ENCODE measurements at regions not wholly inside any gene's neighbourhood (a gene's known extent, or its start where the extent isn't known, plus 50 kb on each side); places are given as distances from the start of the nearest gene placed in this dataset.

DNA sequence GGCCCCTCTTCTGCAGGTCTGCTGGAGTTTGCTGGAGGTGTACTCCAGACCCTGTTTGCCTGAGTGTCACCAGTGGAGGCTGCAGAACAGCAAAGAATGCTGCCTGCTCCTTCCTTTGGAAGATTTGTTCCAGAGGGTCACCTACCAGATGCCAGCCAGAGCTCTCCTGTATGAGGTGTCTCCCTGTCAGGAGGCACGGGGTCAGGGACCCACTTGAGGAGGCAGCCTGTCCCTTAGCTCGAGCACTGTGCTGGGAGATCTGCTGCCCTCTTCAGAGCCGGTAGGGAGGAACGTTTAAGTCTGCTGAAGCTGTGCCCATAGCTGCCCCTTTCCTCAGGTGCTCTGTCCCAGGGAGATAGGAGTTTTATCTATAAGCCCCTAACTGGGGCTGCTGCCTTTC is 207.9 kb downstream of the FAT3 start:
- H3K9ac ChIP-seq (ENCODE audit: low read depth, low read length) = no peak overlapping the region
- H3K4me3 ChIP-seq (ENCODE audit: low read depth in 1 of 2, low read length in 2 of 2) = no peak overlapping the region
- DNase-seq = no peak
- H3K79me2 ChIP-seq (ENCODE audit: insufficient read depth, low read length) = no peaks in the 10 kb centered on the region
- no peak overlapping the region for H3K27ac ChIP-seq (ENCODE audit: low read length)
- TF ChIP-seq, protein P1, sequence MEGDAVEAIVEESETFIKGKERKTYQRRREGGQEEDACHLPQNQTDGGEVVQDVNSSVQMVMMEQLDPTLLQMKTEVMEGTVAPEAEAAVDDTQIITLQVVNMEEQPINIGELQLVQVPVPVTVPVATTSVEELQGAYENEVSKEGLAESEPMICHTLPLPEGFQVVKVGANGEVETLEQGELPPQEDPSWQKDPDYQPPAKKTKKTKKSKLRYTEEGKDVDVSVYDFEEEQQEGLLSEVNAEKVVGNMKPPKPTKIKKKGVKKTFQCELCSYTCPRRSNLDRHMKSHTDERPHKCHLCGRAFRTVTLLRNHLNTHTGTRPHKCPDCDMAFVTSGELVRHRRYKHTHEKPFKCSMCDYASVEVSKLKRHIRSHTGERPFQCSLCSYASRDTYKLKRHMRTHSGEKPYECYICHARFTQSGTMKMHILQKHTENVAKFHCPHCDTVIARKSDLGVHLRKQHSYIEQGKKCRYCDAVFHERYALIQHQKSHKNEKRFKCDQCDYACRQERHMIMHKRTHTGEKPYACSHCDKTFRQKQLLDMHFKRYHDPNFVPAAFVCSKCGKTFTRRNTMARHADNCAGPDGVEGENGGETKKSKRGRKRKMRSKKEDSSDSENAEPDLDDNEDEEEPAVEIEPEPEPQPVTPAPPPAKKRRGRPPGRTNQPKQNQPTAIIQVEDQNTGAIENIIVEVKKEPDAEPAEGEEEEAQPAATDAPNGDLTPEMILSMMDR (IDR thresholded peaks at IDR 0.05; ENCODE audit: borderline replicate concordance, extremely low read depth, low read length, poor library complexity, severe bottlenecking) = no peak
- H3K27me3 ChIP-seq (ENCODE audit: insufficient read depth, low read length, poor library complexity) = no peaks in the 10 kb centered on the region
- no peaks in the 10 kb centered on the region for H3K9me3 ChIP-seq (ENCODE audit: insufficient read depth, low read length, severe bottlenecking)
- ATAC-seq (ENCODE audit: insufficient read depth, low read depth) = no peak
- H3K4me2 ChIP-seq (ENCODE audit: insufficient read depth, low read length) = no peak overlapping the region
- H3K4me1 ChIP-seq (ENCODE audit: insufficient read depth, low read length) = no peaks in the 10 kb centered on the region
- H3K36me3 ChIP-seq (ENCODE audit: insufficient read depth, low read length) = no peaks in the 10 kb centered on the region
- no peaks in the 10 kb centered on the region for H4K20me1 ChIP-seq (ENCODE audit: insufficient read depth, low read length)
- no peak overlapping the region for H2AFZ ChIP-seq (ENCODE audit: low read depth, low read length)

DNA sequence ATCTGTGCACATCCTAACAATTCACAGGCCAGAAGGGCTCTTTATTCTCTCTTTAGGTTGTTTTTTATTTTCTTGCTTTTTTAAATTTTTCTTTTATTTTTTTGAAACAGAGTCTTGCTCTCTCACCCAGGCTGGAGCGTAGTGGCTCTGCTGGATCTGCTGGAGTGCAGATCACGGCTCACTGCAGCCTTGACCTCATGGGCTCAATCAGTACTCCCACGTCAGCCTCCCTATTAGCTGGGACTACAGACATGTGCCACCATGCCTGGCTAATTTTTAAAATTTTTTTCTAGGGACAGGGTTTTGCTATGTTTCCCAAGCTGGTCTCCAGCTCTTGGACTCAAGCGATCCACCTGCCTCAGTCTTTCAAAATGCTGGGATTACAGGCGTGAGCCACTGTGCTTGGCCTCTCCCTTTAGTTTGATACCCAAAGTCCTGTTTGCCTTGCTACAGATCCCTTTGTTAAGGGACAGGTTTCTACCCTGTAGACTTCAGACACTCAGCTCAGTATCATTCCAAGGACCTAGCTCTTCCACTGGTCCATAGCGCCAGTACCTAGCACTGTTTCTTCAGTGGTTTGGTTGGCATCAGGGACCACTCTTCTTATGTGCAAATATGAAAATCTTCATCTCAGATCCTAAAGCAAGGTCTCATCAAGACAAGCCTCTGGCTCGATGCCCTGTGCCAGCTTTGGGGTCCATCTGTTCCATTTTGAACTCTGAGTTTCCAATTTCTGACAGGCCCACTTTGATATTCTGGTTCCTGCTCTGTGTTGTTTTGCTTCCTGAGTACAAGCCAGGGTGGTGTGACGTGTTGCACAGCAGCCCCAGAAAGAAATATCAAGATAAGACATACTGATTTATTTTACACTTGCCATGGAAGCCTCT is 211.7 kb downstream of the FAT3 start:
- no peak overlapping the region for H3K4me3 ChIP-seq (ENCODE audit: low read depth in 1 of 2, low read length in 2 of 2)
- H3K9ac ChIP-seq (ENCODE audit: low read depth, low read length) = no peak overlapping the region
- DNase-seq (no peak), ATAC-seq (ENCODE audit: insufficient read depth, low read depth) (no peak)
- TF ChIP-seq, protein P1 (IDR thresholded peaks at IDR 0.05; ENCODE audit: borderline replicate concordance, extremely low read depth, low read length, poor library complexity, severe bottlenecking) = no peak
- TF ChIP-seq EZH2 (IDR thresholded peaks at IDR 0.05; ENCODE audit: borderline replicate concordance, low read depth, low read length, severe bottlenecking) = no peak
- no peaks in the 10 kb centered on the region for H3K27me3 ChIP-seq (ENCODE audit: insufficient read depth, low read length, poor library complexity)
- H2AFZ ChIP-seq (ENCODE audit: low read depth, low read length) = no peak overlapping the region
- no peaks in the 10 kb centered on the region for H4K20me1 ChIP-seq (ENCODE audit: insufficient read depth, low read length)
- no peak overlapping the region for H3K4me2 ChIP-seq (ENCODE audit: insufficient read depth, low read length)
- no peak overlapping the region for H3K27ac ChIP-seq (ENCODE audit: low read length)
- H3K9me3 ChIP-seq (ENCODE audit: insufficient read depth, low read length, severe bottlenecking) = no peaks in the 10 kb centered on the region
- no peaks in the 10 kb centered on the region for H3K4me1 ChIP-seq (ENCODE audit: insufficient read depth, low read length)
- no peaks in the 10 kb centered on the region for H3K79me2 ChIP-seq (ENCODE audit: insufficient read depth, low read length)
- H3K36me3 ChIP-seq (ENCODE audit: insufficient read depth, low read length) = no peaks in the 10 kb centered on the region

DNA sequence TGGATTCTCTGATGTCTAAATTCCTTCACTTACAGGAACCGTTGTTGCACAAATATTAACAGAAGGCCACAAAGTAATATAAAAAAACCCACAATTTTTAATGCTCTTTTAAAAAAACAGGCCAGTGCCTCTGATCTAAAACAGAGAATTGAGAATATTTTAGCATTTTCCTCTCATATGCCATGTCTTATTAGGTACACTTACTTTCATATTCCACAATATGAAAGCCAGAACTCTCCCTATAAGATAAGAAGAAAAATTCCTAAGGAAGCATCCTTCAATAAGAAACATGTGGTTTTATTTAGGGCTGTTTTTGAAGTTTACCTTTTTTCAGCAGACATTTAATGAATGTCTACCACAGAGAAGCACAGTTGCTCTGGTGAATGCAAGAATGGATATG is 214.5 kb downstream of the FAT3 start:
- H2AFZ ChIP-seq (ENCODE audit: low read depth, low read length) = no peak overlapping the region
- H4K20me1 ChIP-seq (ENCODE audit: insufficient read depth, low read length) = no peaks in the 10 kb centered on the region
- H3K27ac ChIP-seq (ENCODE audit: low read length) = no peak overlapping the region
- no peaks in the 10 kb centered on the region for H3K27me3 ChIP-seq (ENCODE audit: insufficient read depth, low read length, poor library complexity)
- no peak for TF ChIP-seq EZH2 (IDR thresholded peaks at IDR 0.05; ENCODE audit: borderline replicate concordance, low read depth, low read length, severe bottlenecking)
- TF ChIP-seq, protein P1 (IDR thresholded peaks at IDR 0.05; ENCODE audit: borderline replicate concordance, extremely low read depth, low read length, poor library complexity, severe bottlenecking) = no peak
- ATAC-seq (ENCODE audit: insufficient read depth, low read depth) = no peak
- H3K36me3 ChIP-seq (ENCODE audit: insufficient read depth, low read length) = no peaks in the 10 kb centered on the region
- H3K4me1 ChIP-seq (ENCODE audit: insufficient read depth, low read length) = no peaks in the 10 kb centered on the region
- no peaks in the 10 kb centered on the region for H3K79me2 ChIP-seq (ENCODE audit: insufficient read depth, low read length)
- no peak overlapping the region for H3K4me2 ChIP-seq (ENCODE audit: insufficient read depth, low read length)
- H3K9me3 ChIP-seq (ENCODE audit: insufficient read depth, low read length, severe bottlenecking) = no peaks in the 10 kb centered on the region
- no peak overlapping the region for H3K4me3 ChIP-seq (ENCODE audit: low read depth in 1 of 2, low read length in 2 of 2)
- no peak overlapping the region for H3K9ac ChIP-seq (ENCODE audit: low read depth, low read length)
- no peak for DNase-seq
